GM03348 (cell line): ENCODE measurements at regions not wholly inside any gene's neighbourhood (a gene's known extent, or its start where the extent isn't known, plus 50 kb on each side); places are given as distances from the start of the nearest gene placed in this dataset.
A peak's percentile ranks its signal among the peaks of the same experiment; 100 is the strongest.
"Not testable (repeated sequence)": the region's sequence is repeated elsewhere in the genome, so short reads cannot be mapped to it uniquely, and the experiment has no call there.

Source experiments
- DNase-seq: peaks from one replicate; pipeline ENCODE4 v3.0.0; 2012; ENCODE audit warnings: low spot score

GRCh38 chr20:11511821-11512220 is 405.9 kb upstream of the BTBD3 start:
- DNase-seq, result no peak

GRCh38 chr20:11513241-11513745 is 404.4 kb upstream of the BTBD3 start:
- DNase-seq, result not testable (repeated sequence)

GRCh38 chr20:11516448-11516847 is 401.2 kb upstream of the BTBD3 start:
- DNase-seq, result no peak

GRCh38 chr20:11520596-11520995 is 397.1 kb upstream of the BTBD3 start:
- DNase-seq, result no peak

- no peak for DNase-seq
These were observed 396.0 kb upstream of the BTBD3 start for GRCh38 chr20:11521476-11522365.

DNA sequence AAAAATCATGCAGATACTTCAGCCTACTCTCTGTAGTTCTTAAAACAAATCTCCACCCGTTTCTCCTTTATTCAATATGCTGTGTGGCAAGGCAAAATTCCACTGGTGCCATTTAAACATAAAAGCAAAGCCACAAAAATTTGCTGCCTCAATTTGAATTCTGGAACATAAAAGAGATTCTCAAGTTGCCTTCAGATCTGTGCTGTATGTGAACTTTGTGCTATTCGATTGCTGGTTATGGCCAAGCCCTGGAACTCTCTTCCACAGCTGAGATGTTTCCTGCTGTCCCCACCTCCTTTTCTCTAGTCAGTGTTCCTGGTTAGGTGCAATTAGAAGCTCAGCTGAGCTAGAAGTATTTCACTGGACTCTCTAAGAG is 395.3 kb upstream of the BTBD3 start:
- DNase-seq, result no peak

GRCh38 chr20:11529047-11529446 is 388.6 kb upstream of the BTBD3 start:
- no peak for DNase-seq

DNA sequence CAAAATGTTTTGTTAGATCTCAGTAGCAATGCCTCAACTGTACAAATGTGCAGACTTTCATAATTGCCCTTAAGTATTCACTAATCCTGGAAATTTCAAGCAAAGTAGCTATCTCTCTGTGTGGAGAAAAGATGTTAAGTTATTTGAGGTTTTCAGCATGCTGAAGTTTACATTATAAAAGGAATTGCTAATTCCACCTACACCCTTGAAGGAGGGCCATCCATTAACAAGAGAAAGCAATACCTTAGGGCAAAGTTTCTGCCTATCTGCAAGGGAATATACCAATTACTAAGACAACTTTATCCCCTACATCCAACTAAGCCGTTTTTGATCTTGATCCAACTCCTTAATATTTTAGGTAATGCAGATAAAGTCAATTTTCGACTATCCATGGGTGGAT is 380.7 kb upstream of the BTBD3 start:
- no peak for DNase-seq

DNA sequence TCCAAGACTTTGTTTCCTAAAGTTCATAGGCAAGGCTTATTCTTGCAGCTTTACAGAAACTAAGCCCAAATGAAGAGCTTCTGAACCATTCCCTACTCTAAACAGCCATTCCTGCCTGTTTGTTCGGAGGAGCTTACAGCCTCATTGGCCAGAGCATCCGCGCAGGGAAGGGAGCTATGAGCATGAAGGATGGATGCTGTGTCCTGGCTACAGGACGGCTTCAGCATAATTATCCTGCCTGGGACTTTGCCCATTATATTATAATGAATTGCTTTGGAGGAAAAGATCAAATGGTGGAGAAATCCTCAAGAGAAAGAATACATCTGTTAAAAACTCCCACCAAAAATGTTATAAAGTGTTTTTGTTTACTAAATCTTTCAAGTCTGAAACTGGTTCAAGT is 378.2 kb upstream of the BTBD3 start:
- DNase-seq, result no peak

DNA sequence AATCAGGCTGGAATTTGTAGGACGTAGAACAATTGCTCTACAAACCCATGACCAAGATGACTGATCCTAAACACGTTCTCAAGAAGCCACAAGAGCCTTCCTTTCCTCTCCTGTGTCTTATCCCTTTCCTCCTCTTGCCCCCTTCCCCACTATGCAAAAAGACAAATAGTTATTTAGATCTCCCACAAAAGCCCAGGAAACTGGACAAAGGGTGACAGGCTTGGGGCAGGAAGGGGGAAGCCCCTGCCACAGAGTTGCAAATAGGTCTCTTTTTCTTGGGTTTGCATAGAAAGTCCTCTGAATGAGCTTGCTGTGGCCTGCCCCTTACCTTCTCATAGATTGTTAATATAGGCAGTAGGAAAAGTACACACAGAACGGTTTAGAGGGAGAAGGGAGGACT is 377.1 kb upstream of the BTBD3 start:
- DNase-seq, result no peak

GRCh38 chr20:11542645-11543044 is 375.0 kb upstream of the BTBD3 start:
- no peak for DNase-seq

GRCh38 chr20:11544029-11544678 is 373.5 kb upstream of the BTBD3 start:
- DNase-seq, result peak; percentile 70

GRCh38 chr20:11546939-11547338 is 370.8 kb upstream of the BTBD3 start:
- DNase-seq, result no peak

DNA sequence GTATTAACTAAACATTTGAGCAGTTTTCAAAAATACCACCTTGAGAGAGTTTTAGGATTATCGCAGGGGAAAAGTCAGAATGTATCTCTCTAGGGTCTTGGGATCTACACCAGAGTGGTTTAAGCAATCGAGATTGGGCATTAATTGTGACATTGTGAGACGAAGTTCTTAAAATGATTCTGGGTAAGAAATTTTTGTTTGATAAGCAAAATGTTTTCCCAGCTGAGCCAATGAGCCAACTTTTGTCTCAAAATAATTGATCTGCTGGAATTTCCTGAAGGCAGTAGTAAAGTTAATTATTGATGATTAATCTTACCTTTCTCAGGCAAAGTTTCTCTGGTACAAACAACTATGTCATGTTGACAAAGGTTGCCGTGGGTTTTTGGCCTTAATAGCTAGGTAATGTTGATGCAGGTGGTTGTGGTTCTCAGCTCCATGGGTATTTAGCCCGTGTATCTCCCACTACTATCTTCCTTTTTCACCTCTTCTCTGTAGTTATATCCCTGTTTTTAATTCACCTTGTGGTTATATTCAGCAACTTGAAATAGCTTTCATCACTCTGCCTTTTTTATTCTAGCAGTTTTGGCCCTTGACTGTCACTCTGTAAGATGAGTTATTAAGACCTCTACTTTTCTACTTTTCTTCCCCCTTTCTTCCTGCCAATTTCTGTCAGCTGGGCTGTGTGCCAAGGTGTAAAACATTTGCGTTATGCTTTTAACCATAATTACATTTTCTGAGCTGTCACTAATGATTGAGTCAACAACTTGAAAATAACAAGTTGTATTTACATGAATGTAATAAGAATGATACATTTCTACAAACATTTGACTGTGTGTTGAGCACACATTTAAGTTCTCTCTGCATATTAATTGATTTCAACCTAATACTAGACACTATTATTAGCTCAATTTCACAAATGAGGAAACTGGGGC is 368.3 kb upstream of the BTBD3 start:
- DNase-seq, result no peak

DNA sequence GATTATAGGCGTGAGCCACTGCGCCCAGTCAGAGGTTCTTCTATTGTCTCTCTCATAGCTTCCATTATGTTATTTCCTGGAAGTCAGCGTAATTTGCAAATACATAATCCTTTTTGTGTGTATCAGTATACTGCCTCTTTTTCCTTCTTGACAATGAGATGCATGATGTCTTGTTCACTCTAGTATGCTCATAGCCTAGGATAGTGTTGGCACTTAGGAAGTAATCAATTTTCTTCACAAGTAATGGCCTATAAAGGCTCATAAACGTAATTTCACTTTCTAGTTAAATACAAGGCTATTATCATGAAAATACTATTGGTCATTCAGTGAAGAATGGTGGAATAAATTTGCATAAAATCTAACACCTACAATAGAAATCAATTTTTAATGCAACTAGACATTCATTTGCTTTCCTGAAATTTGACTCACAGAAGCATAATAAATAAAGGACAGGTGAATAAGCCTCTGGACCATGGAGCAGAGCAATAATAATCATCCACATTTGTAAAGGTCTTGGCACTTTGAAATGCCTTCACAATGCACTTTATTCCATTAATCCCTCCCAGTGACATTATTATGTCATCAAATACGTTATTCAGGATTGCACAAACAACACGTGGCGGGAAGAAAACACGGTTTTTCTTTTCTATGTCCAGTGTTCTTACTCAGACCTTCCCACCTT is 366.9 kb upstream of the BTBD3 start:
- no peak for DNase-seq

- no peak for DNase-seq
These were observed 366.2 kb upstream of the BTBD3 start for GRCh38 chr20:11551479-11551878.

DNA sequence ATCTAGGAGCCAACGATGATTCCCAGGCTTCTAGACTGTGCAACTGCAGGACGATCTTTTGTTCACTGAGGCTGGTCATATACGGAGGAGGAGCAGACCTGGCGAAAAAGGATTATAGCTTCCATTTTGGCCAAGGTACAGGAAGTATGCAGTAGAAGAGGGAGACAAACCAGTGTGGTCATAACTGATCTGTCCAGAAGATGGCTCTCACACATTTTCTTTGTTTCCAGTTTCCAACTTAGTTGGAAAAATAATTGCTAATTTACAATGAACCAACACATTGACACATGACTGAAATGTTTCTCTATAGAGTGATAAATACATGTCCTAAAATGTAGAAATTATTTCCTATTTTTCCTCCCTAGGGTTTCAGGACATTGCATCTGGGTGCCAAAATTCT is 364.1 kb upstream of the BTBD3 start:
- peak; percentile 25 for DNase-seq

- no peak for DNase-seq
These were observed 362.2 kb upstream of the BTBD3 start for GRCh38 chr20:11555510-11555909.

DNA sequence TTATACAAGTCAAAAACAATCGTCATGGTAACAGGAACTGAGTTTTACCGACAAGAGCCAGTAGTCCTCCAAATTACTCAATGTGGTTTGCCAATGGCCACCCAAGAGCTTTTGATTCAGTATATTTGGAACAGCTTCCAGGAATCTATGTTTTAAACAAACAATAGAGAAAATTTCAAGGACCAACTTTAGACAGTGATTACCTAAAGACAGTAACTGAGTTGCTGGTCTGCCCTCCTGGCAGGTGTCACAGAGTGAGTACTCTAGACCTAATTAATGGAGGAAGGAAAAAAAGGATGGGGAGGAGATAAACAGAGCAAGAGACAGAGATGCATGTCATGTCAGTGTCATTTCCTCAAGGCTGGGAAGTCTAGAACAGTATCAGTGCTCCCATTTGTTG is 361.3 kb upstream of the BTBD3 start:
- DNase-seq, result no peak

- no peak for DNase-seq
These were observed 353.2 kb upstream of the BTBD3 start for GRCh38 chr20:11564491-11564890.

DNA sequence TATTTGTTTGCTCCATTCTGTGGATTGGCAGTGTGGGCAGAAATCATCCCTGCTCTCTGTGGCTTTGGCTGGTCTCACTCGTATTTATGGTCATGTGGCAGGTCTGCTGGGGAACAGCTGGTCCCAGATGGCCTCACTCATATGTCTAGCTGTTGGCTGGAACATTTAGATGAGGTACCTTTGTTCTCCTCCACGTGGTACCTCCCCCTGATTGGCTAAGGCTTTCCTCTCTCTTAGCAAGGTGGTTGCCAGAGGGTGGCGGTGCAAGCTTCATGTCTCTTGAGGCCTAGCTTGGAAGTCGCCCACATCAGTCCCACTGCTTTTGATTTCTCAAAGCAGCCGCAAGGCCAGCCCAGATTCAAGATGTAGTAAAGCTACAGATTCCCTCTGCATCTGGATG is 348.5 kb upstream of the BTBD3 start:
- no peak for DNase-seq

GRCh38 chr20:11573507-11573906 is 344.2 kb upstream of the BTBD3 start:
- DNase-seq, result no peak
